ENCODE measurements at regions not wholly inside any gene's neighbourhood (a gene's known extent, or its start where the extent isn't known, plus 50 kb on each side); places are given as distances from the start of the nearest gene placed in this dataset.
"Not testable (repeated sequence)": the region's sequence is repeated elsewhere in the genome, so short reads cannot be mapped to it uniquely, and the experiment has no call there.

GRCh38 chr3:98644168-98644567 lies 50.8 kb upstream of the CPOX start:
- DNase-seq (ENCODE audit: low read depth, low spot score) = no peak

- peak; percentile 30 for DNase-seq (ENCODE audit: low read depth, low spot score)
These were observed 51.6 kb upstream of the CPOX start for GRCh38 chr3:98645039-98645438.

GRCh38 chr3:98646680-98647079 lies 53.3 kb upstream of the CPOX start:
- DNase-seq (ENCODE audit: low read depth, low spot score) = no peak

GRCh38 chr3:98647197-98647596 lies 53.8 kb upstream of the CPOX start:
- no peak for DNase-seq (ENCODE audit: low read depth, low spot score)

- no peak for DNase-seq (ENCODE audit: low read depth, low spot score)
These were observed 57.8 kb upstream of the CPOX start for GRCh38 chr3:98650971-98651779.

- no peak for DNase-seq (ENCODE audit: low read depth, low spot score)
These were observed 58.3 kb upstream of the CPOX start for GRCh38 chr3:98651780-98652077.

GRCh38 chr3:98655666-98656065 lies 62.3 kb upstream of the CPOX start:
- no peak for DNase-seq (ENCODE audit: low read depth, low spot score)

GRCh38 chr3:98657457-98657856 lies 64.0 kb upstream of the CPOX start:
- peak; percentile 67 for DNase-seq (ENCODE audit: low read depth, low spot score)

GRCh38 chr3:98662699-98663098 lies 69.3 kb upstream of the CPOX start:
- DNase-seq (ENCODE audit: low read depth, low spot score) = no peak

- no peak for DNase-seq (ENCODE audit: low read depth, low spot score)
These were observed 76.6 kb upstream of the CPOX start for GRCh38 chr3:98670020-98670419.

- no peak for DNase-seq (ENCODE audit: low read depth, low spot score)
These were observed 83.2 kb upstream of the ST3GAL6 start for GRCh38 chr3:98679986-98680385.

GRCh38 chr3:98680723-98681122 lies 82.4 kb upstream of the ST3GAL6 start:
- no peak for DNase-seq (ENCODE audit: low read depth, low spot score)

GRCh38 chr3:98681486-98681885 lies 81.7 kb upstream of the ST3GAL6 start:
- DNase-seq (ENCODE audit: low read depth, low spot score) = no peak

GRCh38 chr3:98682391-98682790 lies 80.7 kb upstream of the ST3GAL6 start:
- not testable (repeated sequence) for DNase-seq (ENCODE audit: low read depth, low spot score)

- DNase-seq (ENCODE audit: low read depth, low spot score) = no peak
These were observed 74.8 kb upstream of the ST3GAL6 start for GRCh38 chr3:98688363-98688762.

GRCh38 chr3:98690876-98691275 lies 72.3 kb upstream of the ST3GAL6 start:
- DNase-seq (ENCODE audit: low read depth, low spot score) = no peak

- DNase-seq (ENCODE audit: low read depth, low spot score) = no peak
These were observed 71.2 kb upstream of the ST3GAL6 start for GRCh38 chr3:98691897-98692296.

GRCh38 chr3:98692787-98693473 lies 70.2 kb upstream of the ST3GAL6 start:
- DNase-seq (ENCODE audit: low read depth, low spot score) = no peak

GRCh38 chr3:98695796-98696195 lies 67.3 kb upstream of the ST3GAL6 start:
- no peak for DNase-seq (ENCODE audit: low read depth, low spot score)

GRCh38 chr3:98696296-98696695 lies 66.8 kb upstream of the ST3GAL6 start:
- DNase-seq (ENCODE audit: low read depth, low spot score) = not testable (repeated sequence)

GRCh38 chr3:98697225-98697624 lies 65.9 kb upstream of the ST3GAL6 start:
- DNase-seq (ENCODE audit: low read depth, low spot score) = no peak

- DNase-seq (ENCODE audit: low read depth, low spot score) = no peak
These were observed 64.0 kb upstream of the ST3GAL6 start for GRCh38 chr3:98699132-98699531.

- DNase-seq (ENCODE audit: low read depth, low spot score) = no peak
These were observed 62.0 kb upstream of the ST3GAL6 start for GRCh38 chr3:98701071-98701675.

Data from ELF-1 (cell line).